GM12875 (cell line): ENCODE measurements at regions not wholly inside any gene's neighbourhood (a gene's known extent, or its start where the extent isn't known, plus 50 kb on each side); places are given as distances from the start of the nearest gene placed in this dataset.
"Not testable (repeated sequence)": the region's sequence is repeated elsewhere in the genome, so short reads cannot be mapped to it uniquely, and the experiment has no call there.

Experiments
- H3K4me3 ChIP-seq: one replicate; pipeline ENCODE4 v1.5.1; 2011; ENCODE audit warnings: low read depth, low read length, control low read depth
- CTCF ChIP-seq: IDR thresholded peaks from 2 replicates; pipeline ENCODE4 v1.5.1; 2011; ENCODE audit warnings: low read depth, mild to moderate bottlenecking, control low read depth, inconsistent platforms, low read length, moderate library complexity, borderline replicate concordance; ENCODE audit not compliant: insufficient read depth

GRCh38 chr10:2556883-2557282 lies 510.5 kb upstream of the PFKP start:
- no peak for TF ChIP-seq CTCF
- H3K4me3 ChIP-seq: no peak overlapping the region

- no peak overlapping the region for H3K4me3 ChIP-seq
- no peak for TF ChIP-seq CTCF
Observed at GRCh38 chr10:2548071-2548470, 519.3 kb upstream of the PFKP start.

GRCh38 chr10:2547606-2548005 lies 519.7 kb upstream of the PFKP start:
- no peak overlapping the region for H3K4me3 ChIP-seq
- no peak for TF ChIP-seq CTCF

GRCh38 chr10:2546894-2547293 lies 520.5 kb upstream of the PFKP start:
- H3K4me3 ChIP-seq: not testable (repeated sequence)

GRCh38 chr10:2543974-2544373 lies 523.4 kb upstream of the PFKP start:
- TF ChIP-seq CTCF: no peak

GRCh38 chr10:2543142-2543886 lies 524.0 kb upstream of the PFKP start:
- TF ChIP-seq CTCF: no peak
- H3K4me3 ChIP-seq: no peak overlapping the region

More at GRCh38 chr10:2543974-2544373, 523.4 kb upstream of the PFKP start:
- no peak overlapping the region for H3K4me3 ChIP-seq

- TF ChIP-seq CTCF: no peak
- H3K4me3 ChIP-seq: no peak overlapping the region
Observed at GRCh38 chr10:2541176-2541575, 526.2 kb upstream of the PFKP start.
